Gastroesophageal sphincter (tissue), 3 donors: ENCODE measurements at regions not wholly inside any gene's neighbourhood (a gene's known extent, or its start where the extent isn't known, plus 50 kb on each side); places are given as distances from the start of the nearest gene placed in this dataset.

Source experiments
- EP300 ChIP-seq: sonication (generic); formaldehyde crosslinking; IDR thresholded peaks from one replicate; pipeline ENCODE4 v1.6.1; 2017; ENCODE audit warnings: antibody characterized with exemption, mild to moderate bottlenecking
- POLR2A ChIP-seq, 2 donors: fragments of 450-650 bp; IDR thresholded peaks; one replicate each; pipeline ENCODE4 v1.6.1; 2017; ENCODE audit warnings: antibody characterized with exemption in 2 of 2, mild to moderate bottlenecking in 2 of 2, moderate library complexity in 1 of 2
- TF ChIP-seq, protein P1 (sequence below), 4 experiments: fragments of 200-600 bp in 2 of 4; fragments of 450-650 bp in 2 of 4; sonication (generic) in 1 of 4; IDR thresholded peaks; one replicate each; pipeline ENCODE4 v1.5.1; 2017 to 2019; ENCODE audit warnings: antibody characterized with exemption in 4 of 4, mild to moderate bottlenecking in 2 of 4, moderate library complexity in 2 of 4

DNA sequence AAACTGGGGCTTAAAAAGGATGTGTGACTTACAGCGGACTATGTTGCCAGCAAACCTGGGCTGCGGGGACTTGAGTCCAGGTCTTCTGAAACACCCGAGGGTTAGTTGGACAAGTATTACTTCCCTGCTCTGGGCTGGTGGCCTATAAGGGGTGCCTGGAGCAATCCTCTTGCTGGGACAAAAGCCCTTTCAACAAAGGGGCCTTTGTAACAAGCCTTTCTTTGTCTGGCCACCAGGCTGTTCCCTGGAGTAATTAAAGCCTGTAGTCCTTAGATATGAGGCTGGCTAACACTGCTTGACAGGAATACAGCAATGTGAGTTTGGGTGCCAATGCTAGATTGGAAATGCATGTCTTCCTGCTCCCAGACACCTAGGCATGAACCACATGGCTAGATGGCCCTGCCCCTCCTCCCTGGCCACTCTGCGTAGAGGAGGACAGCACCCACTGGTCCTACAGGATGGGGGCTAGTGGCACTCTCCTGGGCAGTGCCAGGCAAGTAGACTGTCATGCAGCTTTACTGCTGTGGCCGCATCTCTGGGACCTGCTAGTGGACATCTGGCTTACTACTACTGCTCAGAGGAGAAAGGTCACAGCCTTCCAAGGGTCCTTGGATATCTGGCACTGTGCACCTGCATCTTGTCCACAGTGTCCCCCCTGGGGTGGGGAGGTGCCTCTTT is 343.1 kb downstream of the ZSWIM6 start:
- TF ChIP-seq, protein P1, sequence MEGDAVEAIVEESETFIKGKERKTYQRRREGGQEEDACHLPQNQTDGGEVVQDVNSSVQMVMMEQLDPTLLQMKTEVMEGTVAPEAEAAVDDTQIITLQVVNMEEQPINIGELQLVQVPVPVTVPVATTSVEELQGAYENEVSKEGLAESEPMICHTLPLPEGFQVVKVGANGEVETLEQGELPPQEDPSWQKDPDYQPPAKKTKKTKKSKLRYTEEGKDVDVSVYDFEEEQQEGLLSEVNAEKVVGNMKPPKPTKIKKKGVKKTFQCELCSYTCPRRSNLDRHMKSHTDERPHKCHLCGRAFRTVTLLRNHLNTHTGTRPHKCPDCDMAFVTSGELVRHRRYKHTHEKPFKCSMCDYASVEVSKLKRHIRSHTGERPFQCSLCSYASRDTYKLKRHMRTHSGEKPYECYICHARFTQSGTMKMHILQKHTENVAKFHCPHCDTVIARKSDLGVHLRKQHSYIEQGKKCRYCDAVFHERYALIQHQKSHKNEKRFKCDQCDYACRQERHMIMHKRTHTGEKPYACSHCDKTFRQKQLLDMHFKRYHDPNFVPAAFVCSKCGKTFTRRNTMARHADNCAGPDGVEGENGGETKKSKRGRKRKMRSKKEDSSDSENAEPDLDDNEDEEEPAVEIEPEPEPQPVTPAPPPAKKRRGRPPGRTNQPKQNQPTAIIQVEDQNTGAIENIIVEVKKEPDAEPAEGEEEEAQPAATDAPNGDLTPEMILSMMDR (IDR thresholded peaks at IDR 0.05) = no peak
- TF ChIP-seq POLR2A (IDR thresholded peaks at IDR 0.05) = no peak
- TF ChIP-seq EP300 = no peak
